Neural progenitor cell (in vitro differentiated cells): ENCODE measurements at regions not wholly inside any gene's neighbourhood (a gene's known extent, or its start where the extent isn't known, plus 50 kb on each side); places are given as distances from the start of the nearest gene placed in this dataset.
"Not testable (repeated sequence)": the region's sequence is repeated elsewhere in the genome, so short reads cannot be mapped to it uniquely, and the experiment has no call there.

Source experiments
- DNase-seq: peaks from one replicate; pipeline ENCODE4 v3.0.0-alpha.2; 2016; ENCODE audit warnings: low spot score
- H2AFZ ChIP-seq: fragments of 200-600 bp; sonication (generic); replicated peaks from 2 replicates; pipeline ENCODE4 v1.6.1; 2016; ENCODE audit warnings: antibody characterized with exemption
- H3F3A ChIP-seq: fragments of 200-600 bp; sonication (generic); 2 replicates; pipeline ENCODE4 v1.6.1; 2016; ENCODE audit warnings: antibody characterized with exemption, low read depth
- H3K27ac ChIP-seq: fragments of 200-600 bp; sonication (generic); 2 replicates; pipeline ENCODE4 v1.5.1; 2016; ENCODE audit warnings: mild to moderate bottlenecking
- H3K27me3 ChIP-seq: fragments of 200-600 bp; sonication (generic); 2 replicates; pipeline ENCODE4 v1.6.1; 2016; ENCODE audit warnings: mild to moderate bottlenecking, moderate library complexity
- H3K36me3 ChIP-seq: fragments of 200-600 bp; sonication (generic); 2 replicates; pipeline ENCODE4 v1.5.1; 2016
- H3K4me1 ChIP-seq: fragments of 200-600 bp; sonication (generic); 2 replicates; pipeline ENCODE4 v1.6.1; 2016; ENCODE audit warnings: mixed run types
- H3K4me2 ChIP-seq: fragments of 200-600 bp; sonication (generic); 2 replicates; pipeline ENCODE4 v1.6.1; 2016
- H3K4me3 ChIP-seq: fragments of 200-600 bp; sonication (generic); 2 replicates; pipeline ENCODE4 v1.5.1; 2016
- H3K79me2 ChIP-seq: fragments of 200-600 bp; sonication (generic); 2 replicates; pipeline ENCODE4 v1.6.1; 2016; ENCODE audit warnings: low read depth
- H3K9ac ChIP-seq: fragments of 200-600 bp; sonication (generic); 2 replicates; pipeline ENCODE4 v1.6.1; 2016
- H3K9me3 ChIP-seq: fragments of 200-600 bp; sonication (generic); 2 replicates; pipeline ENCODE4 v1.5.1; 2016; ENCODE audit warnings: low read depth
- H4K20me1 ChIP-seq: fragments of 200-600 bp; sonication (generic); 2 replicates; pipeline ENCODE4 v1.6.1; 2016; ENCODE audit warnings: low read depth
- H3K27ac Mint-ChIP-seq: 3 replicates; pipeline ENCODE4 v1.8.0; 2021; ENCODE audit warnings: mixed read lengths
- H3K27me3 Mint-ChIP-seq: 2 replicates; pipeline ENCODE4 v1.8.0; 2022; ENCODE audit warnings: low read depth, mild to moderate bottlenecking, inconsistent platforms, moderate library complexity, mixed read lengths; ENCODE audit not compliant: insufficient read depth
- H3K36me3 Mint-ChIP-seq: 3 replicates; pipeline ENCODE4 v1.8.0; 2021; ENCODE audit warnings: mixed read lengths
- H3K4me1 Mint-ChIP-seq: 3 replicates; pipeline ENCODE4 v1.8.0; 2021; ENCODE audit warnings: mixed read lengths
- H3K4me3 Mint-ChIP-seq: 3 replicates; pipeline ENCODE4 v1.8.0; 2021; ENCODE audit warnings: mild to moderate bottlenecking, moderate library complexity, mixed read lengths
- H3K9me3 Mint-ChIP-seq: 3 replicates; pipeline ENCODE4 v1.8.0; 2020; ENCODE audit warnings: mixed read lengths
- EZH2 ChIP-seq: fragments of 200-600 bp; sonication (generic); IDR thresholded peaks from 2 replicates; pipeline ENCODE4 v1.6.1; 2017; ENCODE audit warnings: antibody characterized with exemption, mild to moderate bottlenecking, moderate library complexity
- EZH2phosphoT487 ChIP-seq: fragments of 200-600 bp; sonication (generic); IDR thresholded peaks from 2 replicates; pipeline ENCODE4 v1.6.1; 2017; ENCODE audit warnings: antibody characterized with exemption
- TF ChIP-seq, protein P1 (sequence below): fragments of 200-600 bp; sonication (generic); IDR thresholded peaks from 2 replicates; pipeline ENCODE4 v1.5.1; 2017; ENCODE audit warnings: antibody characterized with exemption, mild to moderate bottlenecking

DNA sequence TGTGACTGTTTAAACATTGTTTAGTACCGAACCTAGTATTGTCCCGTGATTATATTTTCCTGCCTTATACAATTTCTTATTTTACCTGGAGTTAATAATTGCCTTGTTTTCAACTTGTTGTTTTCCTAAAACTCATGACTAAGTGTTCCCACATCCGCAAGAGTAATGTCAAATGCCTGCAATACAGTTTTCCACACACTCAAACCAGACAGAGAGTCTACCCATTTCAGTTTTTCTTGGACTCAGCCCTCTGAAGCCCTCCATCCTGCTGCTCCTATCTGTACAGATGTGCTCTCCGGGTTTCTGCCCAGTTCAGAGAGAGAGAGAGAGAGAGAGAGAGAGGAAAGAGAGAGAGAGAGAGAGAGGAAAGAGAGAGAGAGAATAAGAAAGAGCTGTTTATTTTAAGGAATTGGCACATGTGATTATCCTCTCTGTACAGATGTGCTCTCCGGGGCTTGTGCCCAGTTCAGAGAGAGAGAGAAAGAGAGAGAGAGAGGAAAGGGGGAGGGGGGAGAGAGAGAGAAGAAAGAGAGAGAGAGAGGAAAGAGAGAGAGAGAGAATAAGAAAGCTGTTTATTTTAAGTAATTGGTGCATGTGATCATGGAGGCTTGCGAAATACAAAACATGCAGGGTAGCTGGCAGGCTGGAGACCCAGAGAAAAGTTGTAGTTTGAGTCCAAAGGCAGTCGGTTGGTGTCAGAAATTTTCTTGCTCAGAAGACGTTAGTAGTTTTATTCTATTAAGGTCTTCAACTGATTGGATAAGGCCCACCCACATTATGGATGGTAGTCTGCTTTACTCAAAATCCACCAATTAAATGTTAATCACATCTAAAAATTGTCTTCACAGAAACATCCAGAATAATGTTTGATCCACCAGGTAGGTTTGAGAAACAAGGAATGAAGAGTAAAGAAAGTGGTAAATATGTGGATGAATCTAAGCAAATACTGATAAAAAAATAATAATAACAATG, 104.1 kb upstream of the GOLGA8J start:
- Histone ChIP-seq H3K79me2 (no peaks in the 10 kb centered on the region), H3K36me3 (no peaks in the 10 kb centered on the region), H3K27me3 (no peaks in the 10 kb centered on the region), H3K4me2 (no peak overlapping the region), H3K4me1 (no peaks in the 10 kb centered on the region), H4K20me1 (no peaks in the 10 kb centered on the region), H3K4me3 (no peak overlapping the region), H3K9me3 (no peaks in the 10 kb centered on the region), H3F3A (no peaks in the 10 kb centered on the region), H3K9ac (no peak overlapping the region), H2AFZ (no peak overlapping the region), H3K27ac (no peak overlapping the region)
- Mint-ChIP-seq H3K27ac (no peak overlapping the region), H3K4me3 (no peak overlapping the region), H3K36me3 (no peaks in the 10 kb centered on the region), H3K27me3 (peaks cover 6% of the 10 kb centered on the region), H3K4me1 (no peaks in the 10 kb centered on the region), H3K9me3 (peaks cover 2% of the 10 kb centered on the region)
- no peak for DNase-seq
- no peak for TF ChIP-seq EZH2phosphoT487
- TF ChIP-seq, protein P1, sequence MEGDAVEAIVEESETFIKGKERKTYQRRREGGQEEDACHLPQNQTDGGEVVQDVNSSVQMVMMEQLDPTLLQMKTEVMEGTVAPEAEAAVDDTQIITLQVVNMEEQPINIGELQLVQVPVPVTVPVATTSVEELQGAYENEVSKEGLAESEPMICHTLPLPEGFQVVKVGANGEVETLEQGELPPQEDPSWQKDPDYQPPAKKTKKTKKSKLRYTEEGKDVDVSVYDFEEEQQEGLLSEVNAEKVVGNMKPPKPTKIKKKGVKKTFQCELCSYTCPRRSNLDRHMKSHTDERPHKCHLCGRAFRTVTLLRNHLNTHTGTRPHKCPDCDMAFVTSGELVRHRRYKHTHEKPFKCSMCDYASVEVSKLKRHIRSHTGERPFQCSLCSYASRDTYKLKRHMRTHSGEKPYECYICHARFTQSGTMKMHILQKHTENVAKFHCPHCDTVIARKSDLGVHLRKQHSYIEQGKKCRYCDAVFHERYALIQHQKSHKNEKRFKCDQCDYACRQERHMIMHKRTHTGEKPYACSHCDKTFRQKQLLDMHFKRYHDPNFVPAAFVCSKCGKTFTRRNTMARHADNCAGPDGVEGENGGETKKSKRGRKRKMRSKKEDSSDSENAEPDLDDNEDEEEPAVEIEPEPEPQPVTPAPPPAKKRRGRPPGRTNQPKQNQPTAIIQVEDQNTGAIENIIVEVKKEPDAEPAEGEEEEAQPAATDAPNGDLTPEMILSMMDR = no peak

DNA sequence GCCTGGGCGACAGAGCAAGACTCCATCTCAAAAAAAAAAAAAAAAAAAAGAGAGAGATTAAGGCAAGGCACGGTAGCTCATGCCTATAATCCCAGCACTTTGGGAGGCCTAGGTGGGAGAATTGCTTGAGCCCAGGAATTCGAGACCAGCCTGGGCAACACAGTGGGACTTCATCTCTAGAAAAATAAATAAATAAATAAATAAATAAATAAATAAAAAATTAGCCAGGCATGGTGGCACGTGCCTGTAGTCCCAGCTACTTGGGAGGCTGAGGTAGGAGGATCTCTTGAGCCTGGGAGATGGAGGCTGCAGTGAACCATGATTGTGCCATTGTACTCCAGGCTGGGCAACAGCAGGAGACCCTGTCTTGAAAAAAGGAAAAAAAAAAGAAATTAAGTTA, 108.7 kb upstream of the GOLGA8J start:
- not testable (repeated sequence) for H3K27ac Mint-ChIP-seq, H3F3A ChIP-seq, H3K36me3 ChIP-seq, H3K9ac ChIP-seq, H3K36me3 Mint-ChIP-seq, H3K4me1 ChIP-seq, H4K20me1 ChIP-seq, H2AFZ ChIP-seq, DNase-seq, H3K4me3 ChIP-seq, H3K4me1 Mint-ChIP-seq, H3K79me2 ChIP-seq, H3K4me2 ChIP-seq, H3K4me3 Mint-ChIP-seq, H3K27ac ChIP-seq, H3K9me3 ChIP-seq
- H3K9me3 Mint-ChIP-seq = peaks cover 13% of the 10 kb centered on the region
- H3K27me3 Mint-ChIP-seq = peaks cover 22% of the 10 kb centered on the region
- peaks cover 24% of the 10 kb centered on the region for H3K27me3 ChIP-seq

DNA sequence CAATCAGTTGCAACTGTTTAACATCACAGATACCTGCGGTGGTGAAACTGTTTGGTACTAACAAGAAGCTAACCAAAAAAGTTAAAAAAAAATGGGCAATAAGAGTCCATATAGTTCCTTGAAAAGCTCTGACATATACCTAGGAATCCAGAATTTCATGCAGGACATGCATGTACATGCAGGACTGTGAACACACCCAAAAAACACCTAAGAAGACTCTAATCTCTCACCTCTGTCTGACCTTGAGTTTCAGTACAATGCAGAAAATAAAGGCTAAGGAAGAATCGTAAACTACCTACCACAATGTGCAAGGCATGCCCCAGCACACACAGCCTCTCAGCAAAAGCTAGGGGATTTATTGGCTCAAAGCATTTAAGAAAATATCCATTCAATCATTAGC, 110.7 kb upstream of the GOLGA8J start:
- TF ChIP-seq, protein P1 = no peak
- TF ChIP-seq EZH2phosphoT487 (no peak), EZH2 (no peak)
- Histone ChIP-seq H4K20me1 (peaks cover 4% of the 10 kb centered on the region), H3F3A (peaks cover 4% of the 10 kb centered on the region), H2AFZ (no peak overlapping the region), H3K4me2 (no peak overlapping the region), H3K27me3 (peaks cover 44% of the 10 kb centered on the region), H3K4me1 (no peaks in the 10 kb centered on the region), H3K36me3 (no peaks in the 10 kb centered on the region), H3K27ac (no peak overlapping the region), H3K79me2 (no peaks in the 10 kb centered on the region), H3K9me3 (no peaks in the 10 kb centered on the region), H3K4me3 (no peak overlapping the region), H3K9ac (no peak overlapping the region)
- Mint-ChIP-seq H3K4me3 (no peak overlapping the region), H3K27me3 (peaks cover 33% of the 10 kb centered on the region), H3K4me1 (peaks cover 2% of the 10 kb centered on the region), H3K9me3 (peaks cover 13% of the 10 kb centered on the region), H3K27ac (no peak overlapping the region), H3K36me3 (no peaks in the 10 kb centered on the region)
- DNase-seq = no peak

DNA sequence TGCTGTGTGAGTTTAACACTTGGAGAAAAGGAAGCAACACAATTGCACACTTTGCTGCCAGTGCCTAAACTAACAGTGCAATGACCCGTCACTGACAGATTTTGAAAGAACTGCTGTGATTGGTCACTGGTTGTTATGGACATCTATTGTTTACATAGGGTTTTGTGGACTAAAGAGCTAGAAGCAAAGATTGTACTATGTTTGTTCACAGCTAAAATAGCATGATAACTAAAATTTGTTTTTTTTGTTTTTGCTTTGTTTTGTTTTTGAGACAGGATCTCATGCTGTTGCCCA, 112.4 kb upstream of the GOLGA8J start:
- Histone ChIP-seq H3K27ac (no peak overlapping the region), H3K79me2 (no peaks in the 10 kb centered on the region), H3K9me3 (no peaks in the 10 kb centered on the region), H3K4me3 (no peak overlapping the region), H2AFZ (no peak overlapping the region), H3K27me3 (peaks cover 61% of the 10 kb centered on the region), H4K20me1 (peaks cover 4% of the 10 kb centered on the region), H3K9ac (no peak overlapping the region), H3K36me3 (no peaks in the 10 kb centered on the region), H3K4me1 (no peaks in the 10 kb centered on the region), H3K4me2 (no peak overlapping the region), H3F3A (peaks cover 4% of the 10 kb centered on the region)
- Mint-ChIP-seq H3K9me3 (peaks cover 11% of the 10 kb centered on the region), H3K27me3 (peaks cover 35% of the 10 kb centered on the region), H3K4me1 (peaks cover 2% of the 10 kb centered on the region), H3K4me3 (no peak overlapping the region), H3K36me3 (no peaks in the 10 kb centered on the region), H3K27ac (no peak overlapping the region)
- TF ChIP-seq, protein P1 = no peak
- TF ChIP-seq EZH2phosphoT487 (no peak), EZH2 (no peak)
- DNase-seq = no peak
